HG02884 (cell line): ENCODE measurements at regions not wholly inside any gene's neighbourhood (a gene's known extent, or its start where the extent isn't known, plus 50 kb on each side); places are given as distances from the start of the nearest gene placed in this dataset.
"Not testable (repeated sequence)": the region's sequence is repeated elsewhere in the genome, so short reads cannot be mapped to it uniquely, and the experiment has no call there.

Experiments used
- ATAC-seq: cut with Tn5 transposase; IDR thresholded peaks from one replicate; pipeline ENCODE4 v1.9.1; 2021; ENCODE audit warnings: mild to moderate bottlenecking, moderate library complexity; ENCODE audit not compliant: unreplicated experiment

DNA sequence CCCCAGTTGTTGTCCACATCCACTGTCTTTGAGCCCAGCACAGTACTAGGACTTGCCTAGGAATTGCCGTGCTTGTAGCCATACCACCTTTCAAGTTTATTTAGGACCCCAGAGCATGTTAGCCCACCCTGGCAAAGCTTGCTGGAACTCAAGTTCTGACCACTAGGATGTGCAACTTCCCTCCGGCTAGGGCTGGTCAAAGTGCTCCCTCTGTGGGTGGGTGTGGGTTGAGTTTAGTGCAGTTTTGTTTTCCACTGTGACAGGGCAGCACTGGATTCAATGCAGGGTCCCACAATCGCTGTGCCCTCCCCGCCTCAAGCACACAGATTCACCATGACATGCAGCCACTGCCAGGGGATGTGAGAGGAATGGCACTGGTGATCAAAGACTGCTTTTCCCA lies 96.0 kb downstream of the RASGEF1B start:
- ATAC-seq = no peak

GRCh38 chr4:81369886-81370285 lies 101.8 kb downstream of the RASGEF1B start:
- no peak for ATAC-seq

- ATAC-seq = no peak
These were observed 104.9 kb downstream of the RASGEF1B start for GRCh38 chr4:81366779-81367178.

DNA sequence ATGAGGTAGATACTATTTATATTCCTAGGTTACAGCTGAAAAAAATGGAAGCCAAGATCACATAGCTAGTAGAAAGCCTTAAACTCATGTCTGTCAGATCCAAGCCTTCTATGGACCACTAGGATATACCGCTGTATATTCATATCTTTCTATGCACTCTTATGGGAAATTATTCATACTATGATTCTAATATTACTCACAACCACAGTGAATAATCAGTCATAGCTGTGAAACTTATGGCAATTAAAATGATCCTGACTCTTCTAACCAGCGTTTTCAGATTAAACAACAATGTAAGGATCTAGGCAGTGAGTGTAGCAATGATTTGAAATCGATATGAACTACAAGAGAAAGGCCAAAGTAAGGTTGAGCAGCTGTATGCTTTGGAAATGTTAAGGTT lies 111.0 kb downstream of the RASGEF1B start:
- ATAC-seq = no peak

GRCh38 chr4:81359207-81359606 lies 112.5 kb downstream of the RASGEF1B start:
- ATAC-seq = no peak

DNA sequence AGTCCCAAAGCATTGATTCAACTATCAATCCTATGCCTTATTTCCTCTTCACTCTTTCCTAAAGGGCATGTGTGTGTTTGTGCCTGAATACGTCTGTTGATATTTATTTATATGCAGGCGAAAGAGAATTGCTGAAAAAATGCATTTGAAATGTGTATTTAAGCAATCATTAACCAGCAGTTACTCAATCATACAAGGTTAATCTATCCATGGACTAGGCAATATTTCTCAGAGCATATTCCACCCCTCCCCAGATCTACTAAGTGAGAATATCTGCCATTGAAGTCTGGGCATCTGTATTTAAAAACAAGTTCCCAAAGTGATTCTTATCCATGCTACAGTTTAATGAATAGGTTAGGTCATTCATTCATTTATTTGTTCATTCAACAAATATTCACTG lies 113.6 kb downstream of the RASGEF1B start:
- no peak for ATAC-seq

GRCh38 chr4:81356621-81357020 lies 115.1 kb downstream of the RASGEF1B start:
- no peak for ATAC-seq

DNA sequence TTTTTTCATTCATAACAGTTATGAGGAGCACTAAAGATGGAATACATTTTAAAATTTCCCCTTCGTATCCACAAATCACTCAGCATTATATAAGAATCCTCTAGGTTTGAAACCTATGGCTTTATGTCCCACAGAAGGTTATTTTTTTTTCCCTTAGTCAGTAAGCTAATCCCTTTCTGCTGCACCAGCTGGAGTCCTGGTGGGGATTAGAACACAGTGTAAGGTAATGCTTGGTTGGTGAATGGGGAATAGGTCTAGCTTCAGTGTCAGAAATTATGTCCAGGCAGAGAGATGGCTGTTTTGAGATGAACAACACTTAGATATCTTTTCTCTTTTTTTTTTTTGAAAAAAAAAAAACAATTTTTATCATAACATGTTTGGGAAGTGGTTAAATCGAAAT lies 116.6 kb downstream of the RASGEF1B start:
- ATAC-seq = no peak

DNA sequence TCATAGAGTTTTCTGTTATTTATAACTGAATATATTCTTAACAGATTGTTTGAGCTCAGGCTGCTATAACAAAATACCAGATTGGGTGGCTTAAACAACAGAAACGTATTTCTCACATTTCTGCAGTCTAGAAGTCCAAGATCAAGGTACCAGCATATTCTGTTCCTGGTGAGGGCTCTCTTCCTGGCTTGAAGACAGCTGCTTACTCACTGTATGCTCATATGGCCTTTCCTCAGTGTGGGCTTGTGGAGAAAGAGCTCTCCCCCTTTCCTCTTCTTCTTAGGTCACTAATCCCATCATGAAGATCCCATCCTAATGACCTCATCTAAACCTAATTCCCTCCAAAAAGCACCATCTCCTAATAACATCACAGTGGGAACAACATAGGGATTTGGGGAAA lies 117.8 kb downstream of the RASGEF1B start:
- ATAC-seq = no peak

DNA sequence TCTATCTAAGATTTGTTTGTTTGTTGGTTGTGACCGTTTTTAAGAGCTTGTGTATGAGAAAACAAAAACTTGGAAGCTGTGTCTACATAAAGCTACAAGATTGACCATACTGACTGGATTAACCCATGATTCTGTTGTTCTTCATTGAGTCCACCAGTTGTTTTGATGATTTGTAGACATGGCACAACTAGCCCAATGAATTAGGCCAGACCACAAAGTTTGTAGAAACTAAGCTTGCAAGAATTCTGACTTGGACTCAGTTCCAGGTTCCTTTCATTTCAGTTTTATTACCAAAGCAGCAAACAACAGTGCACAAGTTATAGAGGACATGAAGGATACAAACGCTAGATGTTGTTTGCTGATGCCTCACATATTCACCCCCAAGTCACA lies 119.3 kb downstream of the RASGEF1B start:
- no peak for ATAC-seq

- ATAC-seq = peak; percentile 90
These were observed 119.9 kb downstream of the RASGEF1B start for GRCh38 chr4:81351654-81352445.

GRCh38 chr4:81350040-81350439 lies 121.7 kb downstream of the RASGEF1B start:
- ATAC-seq = no peak

DNA sequence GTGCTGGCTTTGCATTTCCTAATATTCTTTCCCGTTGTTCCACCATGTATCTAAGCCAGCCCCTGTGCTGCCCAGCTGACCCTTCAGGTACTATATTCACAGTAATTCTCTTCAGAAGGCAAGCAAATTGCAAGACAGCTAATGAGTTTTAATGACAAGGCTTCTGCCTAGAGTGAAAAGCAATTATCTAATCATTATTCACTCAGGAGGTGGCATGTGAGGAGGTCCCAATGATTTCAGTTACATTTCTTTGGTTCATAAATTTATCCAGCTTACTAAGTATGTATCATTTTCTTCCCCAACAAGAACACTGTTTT lies 123.0 kb downstream of the RASGEF1B start:
- no peak for ATAC-seq

- no peak for ATAC-seq
These were observed 123.5 kb downstream of the RASGEF1B start for GRCh38 chr4:81348086-81348777.

GRCh38 chr4:81346719-81347118 lies 125.0 kb downstream of the RASGEF1B start:
- no peak for ATAC-seq

GRCh38 chr4:81343536-81343935 lies 128.2 kb downstream of the RASGEF1B start:
- ATAC-seq = no peak

DNA sequence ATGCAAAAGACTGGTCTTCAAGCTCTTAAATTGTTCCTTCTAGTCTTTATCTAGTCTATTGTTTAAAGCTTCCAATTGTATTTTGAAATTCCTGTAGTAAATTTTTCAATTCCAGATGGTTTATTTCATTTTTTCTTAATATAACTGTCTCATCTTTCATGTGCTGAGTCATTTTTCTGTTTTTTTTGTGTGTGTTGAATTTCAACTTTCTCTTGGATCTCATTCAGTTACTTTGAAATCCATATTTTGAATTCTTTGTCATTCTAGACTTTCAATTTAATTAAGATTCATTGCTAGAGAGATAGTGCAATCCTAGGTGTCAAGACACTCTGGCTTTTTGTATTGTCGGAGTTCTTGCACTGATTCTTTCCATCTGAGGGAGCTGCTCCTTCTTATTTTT lies 128.0 kb upstream of the PRKG2 start:
- ATAC-seq = no peak

- no peak for ATAC-seq
These were observed 122.2 kb upstream of the PRKG2 start for GRCh38 chr4:81337211-81337610.

GRCh38 chr4:81335122-81335912 lies 120.3 kb upstream of the PRKG2 start:
- ATAC-seq = no peak

DNA sequence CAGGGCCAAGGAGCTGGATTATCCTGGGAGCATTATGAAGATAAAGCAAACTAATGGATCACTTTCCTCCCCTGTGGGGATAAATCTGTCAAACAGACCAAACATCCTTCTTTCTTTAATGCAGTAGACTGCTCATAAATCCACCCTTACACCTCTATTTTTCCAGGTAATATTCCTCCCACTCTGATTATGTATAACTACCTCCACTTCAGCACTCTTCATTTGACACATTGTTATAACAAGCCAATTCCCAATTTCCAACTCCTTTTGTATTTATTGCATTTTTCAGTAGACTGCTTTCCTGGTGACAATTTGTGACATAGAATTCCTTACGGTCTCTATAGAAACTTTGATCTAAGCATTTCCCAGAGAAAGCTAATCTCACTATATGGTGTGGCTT lies 115.0 kb upstream of the PRKG2 start:
- no peak for ATAC-seq

- ATAC-seq = no peak
These were observed 111.6 kb upstream of the PRKG2 start for GRCh38 chr4:81326581-81326980.

- ATAC-seq = not testable (repeated sequence)
These were observed 109.6 kb upstream of the PRKG2 start for GRCh38 chr4:81324594-81324993.
